ENCODE measurements at regions not wholly inside any gene's neighbourhood (a gene's known extent, or its start where the extent isn't known, plus 50 kb on each side); places are given as distances from the start of the nearest gene placed in this dataset.

DNA sequence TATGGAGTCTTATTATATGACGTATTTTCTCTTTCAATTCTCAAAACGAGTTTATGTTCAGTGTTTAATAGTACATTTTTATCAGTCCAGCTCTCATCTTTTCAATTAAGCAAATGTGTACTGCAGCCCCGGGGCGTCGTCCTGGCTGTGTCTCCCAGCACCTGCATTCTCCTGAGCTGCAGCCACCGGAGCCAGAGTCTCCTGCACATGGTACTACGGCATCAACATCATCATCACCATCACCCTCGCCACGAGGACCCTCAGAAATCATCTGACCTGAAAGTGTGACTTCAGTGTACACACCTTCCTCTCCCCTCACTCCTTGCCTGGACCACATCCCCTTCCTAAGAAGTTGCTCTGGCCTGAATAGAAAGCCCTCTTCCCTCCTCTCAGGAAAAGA is 267.7 kb upstream of the ARID1B start:
- no peak for DNase-seq

- DNase-seq = peak; percentile 5
Measured at GRCh38 chr6:156508923-156509322, 268.3 kb upstream of the ARID1B start.

- no peak for DNase-seq
Measured at GRCh38 chr6:156508126-156508525, 269.1 kb upstream of the ARID1B start.

GRCh38 chr6:156507656-156508055 is 269.5 kb upstream of the ARID1B start:
- DNase-seq = no peak

DNA sequence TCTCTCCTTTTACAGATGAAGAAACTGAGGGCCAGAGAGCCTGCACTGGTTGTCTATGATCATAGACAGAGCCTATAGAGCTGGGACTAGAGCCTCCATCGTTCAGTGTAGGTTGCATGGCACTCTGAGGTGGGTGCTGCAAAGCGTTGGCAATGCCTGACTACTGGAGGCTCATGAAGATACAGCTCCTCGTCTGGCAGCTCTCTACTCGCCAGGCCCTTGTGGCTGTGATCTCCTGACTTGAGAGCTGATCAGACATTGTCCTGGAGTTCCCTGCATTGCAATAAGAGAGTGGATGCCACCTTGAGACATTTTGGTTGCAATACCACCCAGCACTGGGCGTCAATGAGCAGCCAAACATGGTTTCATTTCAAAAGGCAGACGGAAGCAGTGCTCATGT is 270.1 kb upstream of the ARID1B start:
- no peak for DNase-seq

DNA sequence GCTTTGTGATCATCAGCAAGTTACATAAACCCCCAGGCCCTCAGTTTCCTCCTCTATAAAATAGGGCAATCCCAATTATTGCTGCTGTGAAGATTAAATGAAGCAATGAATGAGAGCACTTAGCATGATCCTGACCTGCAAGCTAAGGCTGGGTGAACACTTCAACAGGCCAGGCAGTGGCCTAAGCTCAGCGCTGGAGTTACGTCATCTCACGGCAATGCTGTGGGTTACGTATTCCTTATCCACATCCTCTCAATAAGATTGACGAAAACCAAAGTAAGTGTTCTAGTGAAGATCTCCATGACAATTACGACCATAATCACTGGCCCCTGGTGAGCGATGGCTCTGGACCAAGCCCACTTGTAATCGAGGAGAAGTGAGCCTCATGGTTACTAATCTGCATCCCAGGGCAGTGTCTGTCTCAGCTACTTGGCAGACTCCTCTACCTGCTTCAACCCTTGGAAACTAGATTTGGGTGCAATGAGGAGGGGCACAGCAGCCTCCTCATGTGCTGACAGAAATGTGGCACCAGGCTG is 274.1 kb upstream of the ARID1B start:
- DNase-seq = no peak

DNA sequence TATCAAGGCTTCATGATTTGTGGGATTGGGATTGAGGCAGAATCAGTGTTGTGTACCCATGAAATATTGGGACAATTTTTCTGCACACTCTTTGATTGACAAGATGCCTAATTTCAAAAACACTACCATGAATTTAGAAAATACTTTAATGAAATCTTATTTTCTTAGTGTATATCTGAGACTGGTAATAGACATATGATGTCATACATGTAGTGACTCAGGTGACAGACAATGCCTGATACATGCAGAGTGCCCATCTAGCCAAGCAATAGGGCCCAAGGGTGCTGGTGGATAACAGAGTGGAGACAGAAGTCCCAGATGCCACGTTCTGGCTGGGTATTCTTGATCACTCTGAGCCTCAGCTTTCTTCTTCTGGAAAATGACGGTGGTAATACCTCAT is 279.6 kb upstream of the ARID1B start:
- no peak for DNase-seq

DNA sequence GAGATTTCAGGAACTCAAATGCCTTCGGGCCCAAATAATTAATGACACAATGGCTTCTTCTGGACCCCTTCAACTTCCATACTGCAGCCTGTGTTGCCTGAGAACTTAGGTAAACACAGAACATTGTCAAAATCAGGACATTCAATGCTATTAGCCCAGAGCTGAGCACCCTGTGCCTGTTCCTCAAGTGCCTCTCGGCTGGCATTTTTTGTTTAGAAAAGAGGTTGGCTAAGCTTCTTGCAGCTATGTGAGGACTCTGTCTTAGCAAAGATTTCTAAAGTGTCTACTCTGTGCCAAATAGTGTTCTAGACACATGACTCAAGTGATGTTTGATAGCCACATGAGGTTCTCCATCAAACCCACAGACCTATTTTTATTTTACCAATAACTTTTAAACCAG is 289.3 kb upstream of the ARID1B start:
- DNase-seq = no peak

DNA sequence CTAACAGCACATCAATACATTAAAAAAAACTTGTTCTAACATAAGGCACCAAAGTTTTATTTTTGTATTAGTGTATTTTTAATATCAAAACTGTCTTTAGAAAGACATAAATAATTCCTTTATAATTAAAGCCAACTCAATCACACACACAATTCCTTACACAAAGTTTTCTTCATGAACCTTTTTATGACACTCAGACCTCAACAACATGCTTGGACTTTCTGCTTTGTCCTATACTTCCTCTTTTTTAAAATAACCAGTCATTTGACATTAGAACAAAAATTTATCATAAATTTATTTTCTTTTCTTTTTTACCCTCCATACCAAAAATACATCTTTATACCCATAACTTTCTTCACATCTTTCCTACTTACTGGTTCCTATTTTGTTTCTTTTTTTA is 292.0 kb upstream of the ARID1B start:
- DNase-seq = no peak

DNA sequence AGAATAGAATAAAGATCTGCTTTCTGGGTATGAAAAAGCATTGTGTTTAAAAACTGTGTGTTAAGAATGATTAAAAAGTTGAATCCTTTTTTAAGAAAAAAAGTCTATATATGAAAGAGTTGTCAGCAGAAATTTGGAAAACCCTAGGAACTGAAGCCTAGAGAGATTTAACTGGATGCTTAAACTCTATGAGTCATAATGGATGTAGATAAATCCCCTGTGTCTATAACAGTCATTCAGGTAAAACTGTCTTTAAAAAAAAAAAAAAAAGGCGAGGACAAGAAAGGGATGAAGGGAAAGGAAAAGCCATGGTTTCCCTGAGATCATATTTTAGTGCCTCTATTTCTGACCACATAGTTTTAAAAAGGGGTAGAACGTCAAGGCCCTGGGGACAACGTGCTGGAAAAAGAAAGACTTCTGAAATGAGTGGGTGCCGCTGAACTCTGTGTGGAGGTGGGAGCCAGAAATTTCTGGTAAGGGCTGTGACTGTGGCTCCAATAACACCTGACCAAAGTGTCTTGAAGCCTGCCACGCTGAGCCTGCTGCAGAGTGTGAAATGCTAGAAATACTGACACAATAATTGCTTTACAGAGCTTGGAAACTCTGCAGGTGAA is 302.6 kb upstream of the ARID1B start:
- DNase-seq = no peak

DNA sequence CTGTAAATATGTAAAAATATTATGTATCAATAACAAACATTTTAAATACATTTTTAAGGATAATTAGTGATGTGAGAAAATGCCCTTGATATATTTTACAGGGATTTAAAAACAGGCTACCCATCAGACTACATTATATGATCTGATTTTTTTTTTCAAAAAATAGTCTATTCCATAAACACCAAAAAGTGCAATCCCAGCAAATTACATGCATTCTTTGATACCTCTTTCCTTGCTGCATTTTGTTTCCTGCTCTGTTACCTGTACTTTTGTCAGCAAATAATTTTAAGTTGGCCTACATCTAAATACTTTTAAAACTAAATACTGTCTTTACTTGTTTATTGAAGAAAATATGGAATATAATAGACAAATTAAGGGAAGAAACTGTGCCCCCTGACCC is 306.2 kb upstream of the ARID1B start:
- no peak for DNase-seq

DNA sequence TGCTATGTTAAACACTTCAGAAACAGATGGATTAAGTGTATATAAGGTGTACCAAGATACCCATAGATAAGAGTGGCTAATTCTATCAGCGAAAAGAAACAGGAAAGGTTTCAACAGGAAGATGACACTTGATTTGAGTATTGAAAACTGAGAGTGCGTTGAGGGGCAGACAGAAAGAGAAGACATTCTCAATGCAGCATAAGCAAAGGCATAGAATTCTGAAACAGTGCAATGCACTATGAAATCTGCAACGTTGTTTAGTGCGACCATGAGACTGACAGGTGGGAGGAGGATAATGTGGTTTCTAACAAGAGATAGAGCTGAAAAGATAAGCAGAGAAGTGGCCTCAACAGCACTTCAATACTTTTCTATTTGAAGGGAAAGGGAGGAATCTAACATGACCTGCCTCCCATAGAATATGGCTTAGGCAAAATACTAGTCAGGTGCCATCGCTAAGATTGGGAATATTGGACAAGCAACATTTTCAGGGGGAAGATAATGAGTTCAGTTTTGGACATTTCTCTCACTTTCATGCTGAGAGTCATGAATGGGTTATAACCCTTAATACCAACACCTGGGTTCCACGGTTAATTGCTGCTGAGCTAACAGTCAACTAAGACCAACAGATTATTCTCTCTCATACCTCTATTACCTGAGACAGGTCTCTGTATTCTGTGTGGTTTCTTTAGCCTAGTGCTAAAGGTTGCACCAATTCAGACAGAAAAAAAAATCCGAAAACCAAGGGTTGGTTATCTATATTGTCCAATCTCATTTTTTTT is 312.9 kb upstream of the ARID1B start:
- DNase-seq = no peak

DNA sequence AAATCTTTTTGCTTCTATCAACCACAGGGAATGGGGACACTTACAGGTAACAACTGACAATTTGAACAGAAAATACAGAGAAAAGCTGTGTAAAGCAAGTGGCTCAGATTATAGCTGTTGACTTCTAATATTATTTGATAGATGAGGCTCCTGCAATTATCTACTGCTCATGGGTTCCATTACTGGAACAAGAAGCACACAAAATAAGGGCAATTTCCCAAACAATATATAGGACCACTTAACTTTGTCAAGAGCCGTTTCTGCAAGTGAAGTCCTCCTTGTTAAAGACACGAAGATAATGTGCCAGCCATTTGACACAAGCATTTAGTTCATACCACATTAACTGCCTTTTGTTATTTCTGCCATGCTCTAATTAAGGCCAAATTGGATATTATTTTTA is 315.5 kb upstream of the ARID1B start:
- DNase-seq = no peak

DNA sequence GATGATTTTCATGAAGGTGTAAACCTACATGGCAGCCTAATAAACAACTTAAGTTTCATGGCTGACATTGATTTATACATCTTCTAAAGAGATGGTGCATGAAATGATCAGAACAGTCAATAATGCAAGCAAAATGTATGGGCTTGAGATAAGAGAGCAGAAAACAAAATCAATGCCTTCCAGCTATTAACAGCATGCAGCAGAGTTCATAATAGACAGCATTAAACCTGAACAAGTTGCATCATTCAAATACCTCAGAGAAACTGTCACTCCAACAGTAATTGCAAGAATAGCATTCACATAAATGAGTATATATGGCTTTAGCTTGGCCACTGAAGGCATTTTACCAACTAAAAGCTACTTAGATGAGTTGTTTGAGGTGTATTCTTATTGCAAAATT is 319.6 kb upstream of the ARID1B start:
- no peak for DNase-seq

GRCh38 chr6:156455847-156456246 is 321.3 kb upstream of the ARID1B start:
- no peak for DNase-seq

DNA sequence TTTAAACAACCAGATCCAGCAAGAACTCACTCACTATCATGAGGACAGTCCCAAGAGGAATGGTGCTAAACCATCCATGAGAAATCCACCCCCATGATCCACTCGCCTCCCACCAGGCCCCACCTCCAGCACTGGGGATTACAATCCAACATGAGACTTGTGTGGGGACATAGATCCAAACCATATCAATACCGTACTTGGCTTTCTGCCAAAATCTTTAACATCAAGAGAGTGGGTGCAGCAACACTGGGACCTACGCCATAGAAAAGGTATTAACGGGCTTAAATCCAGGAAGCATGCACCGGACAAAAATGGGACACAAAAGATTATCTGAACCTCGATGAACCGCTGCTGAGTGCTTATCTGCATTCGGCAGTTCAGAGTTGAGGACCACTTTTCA is 322.3 kb upstream of the ARID1B start:
- DNase-seq = no peak

DNA sequence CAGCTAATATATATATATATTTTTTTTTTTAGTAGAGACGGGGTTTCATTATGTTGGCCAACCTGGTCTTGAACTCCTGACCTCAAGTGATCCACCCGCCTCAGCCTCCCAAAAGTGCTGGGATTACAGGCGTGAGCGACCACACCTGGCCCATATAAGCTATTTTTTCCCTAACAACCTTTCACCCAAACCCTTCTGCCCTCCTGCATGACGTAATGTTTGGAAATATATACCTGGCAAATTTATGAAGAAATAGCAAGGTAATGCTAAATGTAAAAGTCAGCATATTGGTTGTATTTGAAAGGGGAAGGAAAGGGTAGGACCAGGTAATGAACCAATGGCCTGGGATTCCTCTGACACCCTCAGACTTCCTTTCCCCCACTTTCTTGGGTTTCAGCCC is 325.5 kb upstream of the ARID1B start:
- no peak for DNase-seq

DNA sequence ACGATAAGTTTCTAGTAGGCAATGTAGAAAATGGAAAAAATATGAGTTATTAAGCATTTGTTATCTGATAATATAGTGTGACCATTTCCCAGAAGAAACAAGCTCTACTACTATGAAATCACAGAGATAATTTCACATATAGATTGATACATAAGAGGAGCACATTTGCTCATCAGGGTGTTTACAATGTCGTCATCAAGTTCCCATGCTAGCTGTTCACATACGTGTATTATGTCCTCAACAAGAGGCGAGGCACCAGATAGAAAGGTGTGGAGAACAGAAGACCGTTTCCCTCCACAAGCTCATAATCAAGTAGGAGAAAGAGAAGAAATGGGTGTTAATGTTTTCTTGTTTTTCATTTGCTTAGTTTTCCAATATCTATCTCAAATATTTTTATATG is 326.1 kb upstream of the ARID1B start:
- no peak for DNase-seq

GRCh38 chr6:156450421-156450820 is 326.8 kb upstream of the ARID1B start:
- no peak for DNase-seq

DNA sequence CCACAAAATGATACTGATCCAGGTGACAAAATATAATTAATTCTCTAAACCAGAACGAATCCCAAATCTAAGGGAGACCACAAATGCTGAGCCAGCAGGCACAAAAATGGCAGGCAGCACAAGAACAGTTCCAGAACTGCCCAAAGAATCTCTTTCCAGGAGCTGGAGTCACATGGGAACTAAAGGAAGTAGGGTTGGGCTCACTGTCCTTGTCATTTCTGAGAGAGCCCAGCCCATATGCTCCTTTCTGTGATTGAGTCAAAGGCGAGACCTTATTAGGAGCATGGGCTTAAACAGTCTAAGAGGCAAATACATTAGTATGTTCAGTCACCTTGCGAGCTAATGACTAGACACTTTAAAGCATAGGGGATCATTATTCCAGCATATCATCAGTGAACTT is 327.6 kb upstream of the ARID1B start:
- no peak for DNase-seq

DNA sequence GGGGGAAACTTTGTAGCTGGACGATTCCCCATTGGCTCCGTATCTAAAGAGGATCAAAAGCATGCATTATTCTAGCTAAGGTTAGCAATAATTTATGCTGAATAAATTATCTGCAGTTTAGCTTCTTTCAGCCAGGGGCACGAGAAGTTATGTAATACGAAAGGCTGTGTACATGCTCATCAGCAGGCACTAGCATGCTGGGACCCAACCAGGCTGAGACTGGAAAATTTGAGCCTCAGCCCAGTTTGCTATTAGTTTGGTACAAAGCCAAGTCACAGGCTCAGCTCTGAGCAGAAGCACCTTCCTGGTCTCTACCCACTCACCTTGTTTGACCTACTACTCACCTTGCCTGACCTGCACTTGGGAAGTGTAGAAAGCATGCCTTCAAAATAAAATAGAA is 328.1 kb upstream of the ARID1B start:
- DNase-seq = no peak

DNA sequence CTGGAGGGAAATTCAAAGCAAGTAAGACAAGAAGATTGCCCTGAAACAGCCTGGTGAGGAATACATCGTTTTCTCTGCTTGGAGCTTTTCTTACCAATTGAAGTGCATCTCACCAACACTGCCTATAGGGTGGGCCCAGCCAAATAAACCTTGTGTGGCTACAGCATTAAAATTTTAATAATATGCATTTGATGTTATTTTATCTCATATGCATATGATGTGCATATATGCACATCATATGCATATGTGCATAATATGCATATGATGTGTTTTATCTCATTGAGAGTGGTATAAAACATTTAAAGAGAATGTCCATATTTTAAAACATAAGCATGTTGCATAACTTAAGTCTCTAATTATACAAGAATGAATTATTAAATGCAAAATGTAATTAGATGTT is 328.6 kb upstream of the ARID1B start:
- no peak for DNase-seq

DNA sequence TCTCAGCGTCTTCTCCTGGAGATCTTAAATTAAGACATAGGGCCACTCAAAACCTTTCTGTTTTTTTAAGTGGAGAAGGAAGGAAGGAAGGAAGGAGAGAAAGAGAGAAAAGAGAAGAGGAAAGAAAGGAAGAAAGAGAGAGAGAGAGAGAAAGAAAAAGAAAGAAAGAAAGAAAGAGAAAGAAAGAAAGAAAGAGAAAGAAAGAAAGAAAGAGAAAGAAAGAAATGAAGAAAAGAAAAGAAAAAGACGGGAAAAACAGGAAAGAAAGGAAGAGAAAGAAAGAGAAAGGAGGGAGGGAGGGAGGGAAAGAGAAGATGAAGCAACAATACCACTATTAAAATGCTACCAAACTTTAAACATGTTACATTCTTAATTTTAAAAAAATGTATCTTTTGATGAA is 336.5 kb upstream of the ARID1B start:
- no peak for DNase-seq

DNA sequence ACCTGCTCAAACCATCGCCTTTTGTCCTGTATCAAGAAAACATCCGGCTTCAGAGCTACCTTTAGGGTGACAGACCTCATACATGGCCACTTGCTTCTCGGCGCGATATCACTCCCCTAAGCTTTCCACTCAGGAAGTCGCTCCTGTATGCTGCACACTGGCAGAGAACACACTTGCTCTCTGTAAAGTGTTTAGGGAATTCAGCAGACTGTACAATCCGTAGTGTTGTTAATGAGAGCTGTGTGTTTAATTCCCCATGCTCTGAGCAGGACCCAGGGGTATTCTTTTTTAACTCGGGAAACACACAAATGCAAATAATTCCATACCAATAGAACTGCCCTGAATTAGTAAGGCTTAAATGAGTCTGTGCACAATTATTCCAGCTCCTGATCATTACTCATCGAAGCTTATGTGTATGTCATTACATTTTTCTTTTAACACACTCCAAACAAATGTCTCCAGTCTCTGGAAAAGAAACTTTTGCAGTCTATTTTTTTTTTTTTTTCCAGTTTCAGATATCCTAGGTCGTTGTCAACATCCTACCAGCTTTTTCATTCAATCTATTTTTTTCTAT is 338.7 kb upstream of the ARID1B start:
- DNase-seq = no peak
